ENCODE measurements at regions not wholly inside any gene's neighbourhood (a gene's known extent, or its start where the extent isn't known, plus 50 kb on each side); places are given as distances from the start of the nearest gene placed in this dataset.

DNA sequence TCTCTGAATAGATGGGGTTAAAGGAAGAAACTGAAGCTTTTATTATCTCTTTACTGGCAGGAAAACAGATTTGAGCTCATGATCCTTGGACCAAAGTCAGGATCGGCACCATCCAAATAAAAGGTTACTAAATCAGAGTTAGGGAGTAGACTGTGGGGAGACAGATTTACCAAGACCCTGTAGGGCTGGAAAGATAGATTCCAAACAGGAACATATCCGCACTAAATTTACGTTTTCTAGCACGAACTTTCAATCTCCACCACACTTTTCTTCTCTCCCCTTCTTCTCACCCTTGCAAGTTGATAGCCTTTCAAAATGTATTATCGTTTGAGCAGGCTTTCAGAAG lies 120.0 kb upstream of the HMHB1 start:
- peaks cover 15% of the 10 kb centered on the region for H3K9me3 Mint-ChIP-seq (ENCODE audit: low read depth)
- H3K27me3 Mint-ChIP-seq (ENCODE audit: low read depth) = no peaks in the 10 kb centered on the region
- peaks cover 6% of the 10 kb centered on the region for H3K36me3 Mint-ChIP-seq (ENCODE audit: low read depth)
- peaks cover 19% of the 10 kb centered on the region for H3K4me1 Mint-ChIP-seq (ENCODE audit: low read depth)
- DNase-seq (ENCODE audit: low spot score) = no peak
- H3K27ac Mint-ChIP-seq (ENCODE audit: unreplicated experiment) = no peak overlapping the region
- no peak overlapping the region for H3K4me3 Mint-ChIP-seq (ENCODE audit: unreplicated experiment)
- TF ChIP-seq, protein P1, sequence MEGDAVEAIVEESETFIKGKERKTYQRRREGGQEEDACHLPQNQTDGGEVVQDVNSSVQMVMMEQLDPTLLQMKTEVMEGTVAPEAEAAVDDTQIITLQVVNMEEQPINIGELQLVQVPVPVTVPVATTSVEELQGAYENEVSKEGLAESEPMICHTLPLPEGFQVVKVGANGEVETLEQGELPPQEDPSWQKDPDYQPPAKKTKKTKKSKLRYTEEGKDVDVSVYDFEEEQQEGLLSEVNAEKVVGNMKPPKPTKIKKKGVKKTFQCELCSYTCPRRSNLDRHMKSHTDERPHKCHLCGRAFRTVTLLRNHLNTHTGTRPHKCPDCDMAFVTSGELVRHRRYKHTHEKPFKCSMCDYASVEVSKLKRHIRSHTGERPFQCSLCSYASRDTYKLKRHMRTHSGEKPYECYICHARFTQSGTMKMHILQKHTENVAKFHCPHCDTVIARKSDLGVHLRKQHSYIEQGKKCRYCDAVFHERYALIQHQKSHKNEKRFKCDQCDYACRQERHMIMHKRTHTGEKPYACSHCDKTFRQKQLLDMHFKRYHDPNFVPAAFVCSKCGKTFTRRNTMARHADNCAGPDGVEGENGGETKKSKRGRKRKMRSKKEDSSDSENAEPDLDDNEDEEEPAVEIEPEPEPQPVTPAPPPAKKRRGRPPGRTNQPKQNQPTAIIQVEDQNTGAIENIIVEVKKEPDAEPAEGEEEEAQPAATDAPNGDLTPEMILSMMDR (IDR thresholded peaks at IDR 0.05) = no peak

DNA sequence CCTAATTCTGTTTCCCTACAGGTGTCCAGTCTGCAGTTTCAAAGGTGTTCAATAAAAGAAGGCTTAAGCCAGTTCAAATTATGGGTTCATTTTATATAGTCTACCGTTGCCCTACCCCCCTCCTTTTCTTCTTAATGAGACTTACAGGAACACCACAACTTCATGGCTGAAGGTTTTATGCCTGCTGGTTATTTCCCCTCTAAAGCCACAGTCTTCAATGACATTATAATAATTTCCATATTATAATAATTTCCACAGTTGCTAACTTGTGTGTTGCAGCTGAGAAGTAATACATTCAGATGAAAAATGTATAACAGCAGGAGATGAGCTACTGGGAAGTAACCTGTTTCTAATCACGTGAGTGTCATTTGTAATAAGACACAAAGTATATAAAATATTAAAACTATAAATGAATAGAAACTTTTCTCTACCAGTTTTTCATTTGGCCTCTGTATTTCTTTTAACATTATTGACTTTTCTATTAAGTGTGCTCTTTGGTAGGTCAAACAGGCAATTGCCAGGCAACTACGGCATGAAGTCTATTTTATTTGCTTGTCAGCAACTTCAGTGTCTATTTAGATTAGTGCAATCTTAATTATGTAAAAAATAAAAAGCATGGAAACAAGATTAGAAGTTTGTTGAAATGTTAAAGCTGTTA lies 120.5 kb upstream of the HMHB1 start:
- Mint-ChIP-seq H3K36me3 (ENCODE audit: low read depth) (peaks cover 6% of the 10 kb centered on the region), H3K27me3 (ENCODE audit: low read depth) (no peaks in the 10 kb centered on the region), H3K4me1 (ENCODE audit: low read depth) (peaks cover 19% of the 10 kb centered on the region), H3K9me3 (ENCODE audit: low read depth) (peaks cover 15% of the 10 kb centered on the region), H3K4me3 (ENCODE audit: unreplicated experiment) (no peak overlapping the region), H3K27ac (ENCODE audit: unreplicated experiment) (no peak overlapping the region)
- TF ChIP-seq, protein P1 (IDR thresholded peaks at IDR 0.05) = no peak
- DNase-seq (ENCODE audit: low spot score) = no peak

DNA sequence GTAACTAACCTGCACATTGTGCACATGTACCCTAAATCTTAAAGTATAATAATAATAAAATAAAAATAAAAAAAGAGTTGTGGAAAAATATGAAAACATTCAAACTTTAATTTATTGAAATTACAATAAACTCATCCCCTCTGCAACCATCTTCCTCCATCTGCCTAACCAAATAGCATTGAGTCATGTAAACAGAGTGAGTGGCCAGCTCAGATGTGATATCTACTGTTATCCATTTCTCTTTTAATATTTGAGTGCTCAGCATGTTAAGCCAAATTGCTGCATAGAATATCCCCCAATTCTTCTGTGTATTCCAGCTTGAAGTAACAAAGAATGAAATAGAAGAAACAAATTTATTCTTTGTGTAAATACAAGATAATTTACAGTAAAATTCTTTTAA lies 124.4 kb upstream of the HMHB1 start:
- H3K4me1 Mint-ChIP-seq (ENCODE audit: low read depth) = peaks cover 8% of the 10 kb centered on the region
- peaks cover 15% of the 10 kb centered on the region for H3K9me3 Mint-ChIP-seq (ENCODE audit: low read depth)
- H3K27me3 Mint-ChIP-seq (ENCODE audit: low read depth) = no peaks in the 10 kb centered on the region
- TF ChIP-seq, protein P1 (IDR thresholded peaks at IDR 0.05) = no peak
- no peak overlapping the region for H3K4me3 Mint-ChIP-seq (ENCODE audit: unreplicated experiment)
- H3K27ac Mint-ChIP-seq (ENCODE audit: unreplicated experiment) = no peak overlapping the region
- H3K36me3 Mint-ChIP-seq (ENCODE audit: low read depth) = peaks cover 6% of the 10 kb centered on the region
- DNase-seq (ENCODE audit: low spot score) = no peak

DNA sequence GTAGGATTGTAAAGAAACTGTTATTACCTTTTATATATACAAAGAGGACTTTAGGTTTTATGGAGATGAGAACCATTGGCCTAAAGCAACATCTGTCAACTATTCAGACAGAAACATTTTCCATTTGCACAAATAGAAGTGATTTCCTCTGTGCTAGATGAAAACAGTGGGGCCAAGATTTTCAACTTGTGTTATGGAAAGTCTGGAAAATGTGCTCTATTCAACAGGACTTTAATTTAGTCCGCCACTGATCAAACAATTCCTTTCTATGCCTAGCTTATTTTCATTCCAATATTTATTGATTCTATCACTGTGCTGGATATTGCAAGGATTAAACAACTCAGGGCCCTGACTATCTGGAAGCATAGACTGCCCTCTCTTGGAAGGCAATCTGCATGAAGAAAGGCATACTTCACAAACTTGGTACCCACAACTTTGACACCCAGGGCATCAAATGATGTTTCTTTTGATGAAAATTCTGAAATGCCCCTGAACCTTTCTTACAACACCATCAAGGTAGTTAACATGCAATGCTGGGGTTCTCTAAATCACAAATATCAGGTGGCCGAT lies 126.6 kb upstream of the HMHB1 start:
- DNase-seq (ENCODE audit: low spot score) = no peak
- no peaks in the 10 kb centered on the region for H3K27me3 Mint-ChIP-seq (ENCODE audit: low read depth)
- H3K9me3 Mint-ChIP-seq (ENCODE audit: low read depth) = peaks cover 10% of the 10 kb centered on the region
- H3K36me3 Mint-ChIP-seq (ENCODE audit: low read depth) = peaks cover 3% of the 10 kb centered on the region
- H3K4me3 Mint-ChIP-seq (ENCODE audit: unreplicated experiment) = no peak overlapping the region
- H3K27ac Mint-ChIP-seq (ENCODE audit: unreplicated experiment) = no peak overlapping the region
- TF ChIP-seq, protein P1 (IDR thresholded peaks at IDR 0.05) = peak; percentile 72
- peaks cover 28% of the 10 kb centered on the region for H3K4me1 Mint-ChIP-seq (ENCODE audit: low read depth)

DNA sequence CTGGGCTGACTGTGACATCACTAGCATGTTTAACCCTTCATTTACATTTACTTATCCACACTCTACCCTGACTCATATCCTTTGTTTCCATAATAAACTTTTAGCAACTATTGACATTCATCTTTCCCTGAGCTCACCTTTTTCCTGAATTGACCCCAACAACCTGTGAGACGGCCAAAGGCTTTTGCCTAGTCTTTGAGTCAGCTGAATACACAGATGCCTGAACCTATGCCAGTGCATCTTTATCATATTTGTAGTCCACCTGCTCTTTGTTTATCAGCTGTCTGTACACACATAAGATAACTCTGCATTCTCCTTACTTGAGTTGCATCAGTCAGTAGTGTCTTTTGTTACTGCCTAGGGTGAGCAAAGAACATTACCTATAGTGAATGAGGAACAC lies 128.5 kb upstream of the HMHB1 start:
- no peak for DNase-seq (ENCODE audit: low spot score)
- H3K4me1 Mint-ChIP-seq (ENCODE audit: low read depth) = peaks cover 35% of the 10 kb centered on the region
- H3K27me3 Mint-ChIP-seq (ENCODE audit: low read depth) = no peaks in the 10 kb centered on the region
- no peaks in the 10 kb centered on the region for H3K9me3 Mint-ChIP-seq (ENCODE audit: low read depth)
- H3K4me3 Mint-ChIP-seq (ENCODE audit: unreplicated experiment) = no peak overlapping the region
- no peak overlapping the region for H3K27ac Mint-ChIP-seq (ENCODE audit: unreplicated experiment)
- TF ChIP-seq, protein P1 (IDR thresholded peaks at IDR 0.05) = no peak
- no peaks in the 10 kb centered on the region for H3K36me3 Mint-ChIP-seq (ENCODE audit: low read depth)

All from chondrocyte (in vitro differentiated cells).